Aorta (tissue), 5 donors: ENCODE measurements at regions not wholly inside any gene's neighbourhood (a gene's known extent, or its start where the extent isn't known, plus 50 kb on each side); places are given as distances from the start of the nearest gene placed in this dataset.
A peak's percentile ranks its signal among the peaks of the same experiment; 100 is the strongest.
"Not testable (repeated sequence)": the region's sequence is repeated elsewhere in the genome, so short reads cannot be mapped to it uniquely, and the experiment has no call there.

ENCODE experiments used
- ATAC-seq: fragments of 200-7000 bp; cut with Tn5 transposase; one replicate; pipeline ENCODE4 v1.9.1; 2022; ENCODE audit warnings: moderate library complexity; ENCODE audit not compliant: low FRiP score
- DNase-seq, 2 donors: peaks; one replicate each; pipeline ENCODE4 v3.0.0-alpha.2; 2020
- H3K27ac ChIP-seq, 2 donors: one replicate each; pipeline ENCODE4 v1.5.1; 2013; ENCODE audit warnings: low read length in 2 of 2, mild to moderate bottlenecking in 2 of 2, moderate library complexity in 2 of 2, control low read depth in 1 of 2, inconsistent platforms in 1 of 2, low read depth in 1 of 2
- H3K27me3 ChIP-seq, 2 donors: one replicate each; pipeline ENCODE4 v1.6.1; 2013; ENCODE audit warnings: control low read depth in 1 of 2, low read length in 1 of 2, mild to moderate bottlenecking in 1 of 2, moderate library complexity in 1 of 2; ENCODE audit not compliant: insufficient read depth in 2 of 2, control insufficient read depth in 1 of 2
- H3K36me3 ChIP-seq, 2 donors: one replicate each; pipeline ENCODE4 v1.6.1; 2013; ENCODE audit warnings: control low read depth in 1 of 2, low read length in 1 of 2, mild to moderate bottlenecking in 1 of 2; ENCODE audit not compliant: insufficient read depth in 2 of 2, control insufficient read depth in 1 of 2
- H3K4me1 ChIP-seq, 2 donors: one replicate each; pipeline ENCODE4 v1.6.1; 2013; ENCODE audit warnings: low read length in 2 of 2, control low read depth in 1 of 2, mild to moderate bottlenecking in 1 of 2, moderate library complexity in 1 of 2; ENCODE audit not compliant: insufficient read depth in 2 of 2, control insufficient read depth in 1 of 2
- H3K4me3 ChIP-seq, 2 donors: one replicate each; pipeline ENCODE4 v1.5.1; 2013; ENCODE audit warnings: low read length in 2 of 2, control low read depth in 1 of 2, mild to moderate bottlenecking in 1 of 2
- H3K9me3 ChIP-seq: one replicate; pipeline ENCODE4 v1.6.1; 2013; ENCODE audit warnings: mild to moderate bottlenecking, low read length; ENCODE audit not compliant: control insufficient read depth
- WGBS, 2 donors: extraction: QIAGEN DNeasy Blood & Tissue Kit; methylation state at CpG; one replicate each; pipeline ENCODE4 v1.1.7; 2013; 5-methylcytosine and 5-hydroxymethylcytosine counted together
- intact Hi-C, 2 donors: fragments of 100-400 bp; cut with DNase I; formaldehyde crosslinking; loops; one replicate each; pipeline versions ENCODE4 v1.14.2 to v1.15.0; 2022
- donor health status: healthy with polysubstance abuse.
- donor health status: Bipolar disorder and iron deficiency.
- donor health status: DM: no; HTN: no; CAD: no.
- donor health status: DM: no; HTN: no; CAD: no.
- donor health status: DM: yes; HTN: yes; CAD: no.

GRCh38 chr9:67109859-67110258 is 117.5 kb upstream of the SPATA31A3 start:
- WGBS, 2 donors: 50 to 55% methylated on average over 1 of the region's 1 CpG
- H3K27ac ChIP-seq, intact Hi-C loops: not testable (repeated sequence)

GRCh38 chr9:67106659-67107058 is 114.3 kb upstream of the SPATA31A3 start:
- intact Hi-C loops, DNase-seq, H3K4me1 ChIP-seq, H3K36me3 ChIP-seq, H3K27me3 ChIP-seq, H3K9me3 ChIP-seq, H3K4me3 ChIP-seq, ATAC-seq, H3K27ac ChIP-seq: not testable (repeated sequence)
- WGBS, 2 donors: 54 to 60% methylated on average over 2 to 3 of the region's 3 CpGs

More at GRCh38 chr9:67109859-67110258, 117.5 kb upstream of the SPATA31A3 start:
- not testable (repeated sequence) for H3K4me1 ChIP-seq, ATAC-seq, H3K9me3 ChIP-seq, H3K27me3 ChIP-seq, DNase-seq, H3K4me3 ChIP-seq, H3K36me3 ChIP-seq

DNA sequence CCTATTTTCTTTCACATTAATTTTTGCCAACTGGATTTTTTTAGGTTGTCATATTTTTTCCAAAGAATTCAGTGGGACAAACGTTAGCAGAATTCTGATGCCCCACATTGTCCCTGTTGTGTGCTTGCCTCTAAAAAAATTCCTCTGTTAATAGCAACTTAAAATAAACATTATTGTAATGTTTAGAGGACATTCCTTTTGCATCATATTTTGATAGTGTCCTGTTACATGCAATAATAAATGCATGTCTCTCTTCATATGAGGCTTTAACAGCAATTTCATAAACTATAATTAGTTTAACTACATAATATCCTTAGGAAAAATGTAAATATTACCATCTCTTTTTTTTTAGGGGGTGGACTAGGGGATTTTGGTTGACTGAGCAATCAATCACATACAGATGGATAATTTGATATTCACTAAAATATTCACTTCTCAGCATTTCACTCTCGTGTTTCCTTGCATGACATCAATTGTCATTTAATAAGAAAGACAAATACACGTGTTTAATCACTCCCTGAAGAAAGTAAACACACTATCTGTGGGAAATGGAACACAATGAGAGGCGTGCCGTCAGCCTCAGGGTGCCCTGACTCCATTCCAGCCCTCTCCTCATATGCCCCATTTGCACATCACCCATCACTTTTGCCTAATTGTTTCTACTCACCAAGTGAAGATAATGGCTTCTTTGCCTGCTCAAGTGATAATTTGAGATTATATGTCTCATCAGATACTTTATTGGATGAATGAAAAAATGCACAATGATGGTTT is 110.3 kb upstream of the SPATA31A3 start:
- H3K4me1 ChIP-seq, intact Hi-C loops, H3K36me3 ChIP-seq, H3K27me3 ChIP-seq, H3K4me3 ChIP-seq, ATAC-seq, H3K9me3 ChIP-seq, H3K27ac ChIP-seq, DNase-seq: not testable (repeated sequence)
- 61 to 81% methylated on average over 2 to 3 of the region's 5 CpGs for WGBS, 2 donors

DNA sequence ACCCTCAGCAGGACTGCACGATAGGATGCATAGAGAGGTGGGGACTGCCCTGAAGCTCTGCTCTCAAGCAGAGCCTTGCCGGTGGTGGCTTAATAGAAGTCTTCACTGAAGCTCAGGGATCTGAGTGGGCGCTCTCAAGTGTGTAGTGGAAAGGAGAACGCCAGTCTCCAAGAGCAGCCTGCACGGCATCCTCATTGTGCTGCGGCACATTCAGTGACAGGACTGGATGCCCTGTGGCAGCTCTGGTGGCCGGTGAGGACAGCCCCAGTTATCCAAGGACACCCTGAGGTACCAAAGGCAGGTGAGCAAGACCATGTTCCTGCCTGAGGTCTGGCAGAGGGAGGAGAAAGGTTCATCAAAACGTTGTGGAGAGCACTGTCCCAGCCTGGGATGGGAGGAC is 98.8 kb upstream of the SPATA31A3 start:
- H3K27ac ChIP-seq, DNase-seq, H3K4me1 ChIP-seq, H3K36me3 ChIP-seq, H3K4me3 ChIP-seq, H3K27me3 ChIP-seq, intact Hi-C loops, H3K9me3 ChIP-seq: not testable (repeated sequence)
- WGBS, 2 donors: 76 to 79% methylated on average over 6 to 8 of the region's 8 CpGs
- peak; percentile 28 for ATAC-seq

- intact Hi-C loops, H3K9me3 ChIP-seq: not testable (repeated sequence)
- WGBS, 2 donors: 47 to 59% methylated on average over 1 of the region's 1 CpG
Measured at GRCh38 chr9:67086862-67087261, 94.5 kb upstream of the SPATA31A3 start.

GRCh38 chr9:67066140-67066539 is 73.8 kb upstream of the SPATA31A3 start:
- H3K27me3 ChIP-seq, H3K4me3 ChIP-seq, H3K9me3 ChIP-seq, H3K27ac ChIP-seq, H3K4me1 ChIP-seq, intact Hi-C loops, H3K36me3 ChIP-seq, DNase-seq, ATAC-seq: not testable (repeated sequence)
- 65 to 79% methylated on average over 5 of the region's 5 CpGs for WGBS, 2 donors

More at GRCh38 chr9:67086862-67087261, 94.5 kb upstream of the SPATA31A3 start:
- not testable (repeated sequence) for DNase-seq, H3K4me1 ChIP-seq, H3K36me3 ChIP-seq, H3K27ac ChIP-seq, H3K27me3 ChIP-seq, H3K4me3 ChIP-seq, ATAC-seq

DNA sequence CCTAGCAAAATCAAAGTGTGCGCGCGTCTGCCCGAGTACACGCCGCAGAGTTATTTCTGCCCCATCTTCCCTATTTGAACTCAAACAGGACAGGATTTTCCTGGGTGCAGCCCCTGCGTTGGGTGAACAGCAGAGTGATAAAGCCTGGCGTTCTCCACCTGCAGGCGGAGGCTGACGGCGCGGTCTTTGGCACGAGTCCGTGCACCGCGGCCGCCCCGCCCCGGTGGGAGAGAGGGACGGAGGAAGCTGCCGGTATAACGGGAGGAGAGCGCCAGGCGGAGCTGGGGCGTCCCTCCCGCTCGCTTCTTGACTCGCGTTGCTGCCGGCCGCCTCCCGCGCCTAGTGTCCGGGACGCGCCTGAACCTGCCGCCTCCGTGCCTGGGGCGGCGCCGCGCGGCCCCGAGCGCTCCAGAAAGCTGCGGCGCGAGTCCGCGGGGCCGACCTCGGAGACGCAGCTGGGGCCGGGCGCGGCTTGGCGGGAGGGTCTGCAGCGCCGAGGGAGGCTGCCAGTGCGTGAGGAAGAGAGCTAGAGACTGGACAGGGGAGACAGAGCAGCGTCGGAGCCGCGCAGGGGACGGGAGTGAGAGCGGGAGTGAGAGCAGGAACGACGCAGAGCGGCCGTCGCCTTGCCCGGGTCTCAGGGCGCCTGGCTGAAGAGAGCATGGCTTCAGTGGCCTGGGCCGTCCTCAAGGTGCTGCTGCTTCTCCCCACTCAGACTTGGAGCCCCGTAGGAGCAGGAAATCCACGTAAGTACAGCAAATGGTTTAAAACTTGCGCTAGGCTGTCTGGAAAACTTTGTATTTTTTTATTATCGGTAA is 66.8 kb upstream of the SPATA31A3 start:
- intact Hi-C loops, H3K36me3 ChIP-seq, H3K27me3 ChIP-seq, H3K27ac ChIP-seq, H3K4me3 ChIP-seq, H3K9me3 ChIP-seq, DNase-seq, ATAC-seq, H3K4me1 ChIP-seq: not testable (repeated sequence)
- 0 to 1% methylated on average over 22 to 56 of the region's 78 CpGs for WGBS, 2 donors
